NCI-H526 treated with DMSO at 0.1 percent for 48 hours (cell line): ENCODE measurements at regions not wholly inside any gene's neighbourhood (a gene's known extent, or its start where the extent isn't known, plus 50 kb on each side); places are given as distances from the start of the nearest gene placed in this dataset.

ENCODE experiments used
- DNase-seq: peaks from one replicate; lab custom pipeline; 2025; lab: John Stamatoyannopoulos, UW

DNA sequence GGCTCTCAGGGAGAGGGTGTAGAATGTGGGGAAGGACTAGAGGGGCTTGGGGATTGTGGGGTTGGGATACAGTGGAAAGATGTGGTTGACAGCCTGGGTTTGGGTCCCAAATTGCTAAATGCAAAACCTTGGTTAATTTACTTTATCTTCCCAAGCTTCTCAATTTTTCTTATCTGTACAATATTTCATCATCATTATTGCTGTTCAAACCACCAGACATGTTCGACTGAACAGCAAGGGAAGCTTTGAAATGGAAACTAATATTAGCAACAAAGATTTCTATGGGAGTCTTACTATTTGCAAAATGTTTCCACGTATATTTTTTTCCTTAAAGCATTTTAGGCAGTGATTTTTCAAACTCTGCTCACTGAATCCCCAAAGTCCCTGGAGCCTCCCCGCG, 67.0 kb upstream of the KAZN start:
- DNase-seq: no peak

DNA sequence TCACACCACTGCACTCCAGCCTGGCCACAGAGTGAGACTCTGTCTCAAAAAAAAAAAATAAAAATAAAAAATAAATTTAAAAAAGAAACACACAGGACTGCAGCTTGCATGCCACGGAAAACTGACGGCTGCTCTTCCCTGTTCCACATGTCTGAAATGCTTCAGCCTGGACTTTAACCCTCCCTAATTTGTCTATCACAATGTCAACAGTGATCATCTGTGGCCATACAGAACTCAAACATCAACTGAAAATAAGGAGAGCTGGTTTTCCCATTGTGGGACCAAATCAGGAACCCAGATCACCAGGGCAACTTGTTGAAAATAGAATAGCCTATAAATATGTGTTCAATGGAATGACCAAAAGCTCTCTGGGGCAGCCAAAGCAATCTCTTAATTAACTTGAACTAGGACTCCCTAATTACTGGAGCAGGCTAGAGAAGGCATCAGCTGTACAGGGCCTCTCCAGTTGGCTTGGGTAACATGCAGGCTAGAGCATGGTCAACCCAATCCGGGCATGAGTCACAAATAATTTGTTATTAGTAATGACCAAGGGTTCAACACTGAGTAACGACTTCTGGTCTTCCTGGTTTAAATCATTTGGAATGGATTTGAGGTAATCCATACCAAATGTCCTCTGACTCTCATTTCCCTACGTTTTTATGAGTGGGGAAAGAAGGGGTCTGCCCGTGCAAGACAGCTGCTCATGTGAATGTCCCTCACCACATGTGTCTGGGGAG, 62.7 kb upstream of the KAZN start:
- DNase-seq: peak; percentile 63

DNA sequence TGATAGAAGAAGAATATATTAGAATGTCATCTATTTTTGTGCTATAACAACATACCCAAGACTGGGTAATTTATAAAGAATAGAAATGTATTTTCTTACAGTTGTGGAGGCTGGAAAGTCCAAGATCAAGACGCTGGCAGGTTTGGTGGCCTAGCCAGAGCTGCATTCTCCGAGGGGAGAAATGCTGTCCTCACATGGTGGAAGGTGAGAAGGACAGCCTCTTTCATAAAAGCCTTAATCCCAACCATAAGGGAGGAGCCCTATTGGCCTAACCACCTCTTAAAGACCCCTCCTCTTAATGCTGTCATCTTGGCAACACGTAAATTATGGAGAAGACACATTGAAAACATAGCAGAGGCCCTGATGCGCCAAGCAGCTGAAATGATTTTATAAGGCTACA, 60.1 kb upstream of the KAZN start:
- no peak for DNase-seq

DNA sequence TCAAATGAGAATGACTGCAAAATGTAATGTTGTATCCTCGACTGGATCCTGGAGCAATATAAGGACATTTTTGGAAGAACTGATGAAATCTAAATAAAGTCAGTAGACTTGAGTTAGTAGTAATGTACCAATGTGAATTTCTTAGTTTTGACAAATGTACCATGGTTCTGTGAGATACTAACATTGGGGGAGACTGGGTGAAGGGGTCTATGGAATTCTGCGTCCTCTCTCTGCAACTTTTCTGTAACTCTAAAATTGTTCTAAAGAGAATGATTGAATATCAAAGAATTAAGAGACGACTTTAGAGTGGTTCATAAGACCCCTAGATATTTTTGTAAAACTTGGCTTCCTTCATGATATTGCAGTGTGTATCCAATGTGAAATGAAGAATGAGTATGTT, 59.2 kb upstream of the KAZN start:
- DNase-seq: no peak

DNA sequence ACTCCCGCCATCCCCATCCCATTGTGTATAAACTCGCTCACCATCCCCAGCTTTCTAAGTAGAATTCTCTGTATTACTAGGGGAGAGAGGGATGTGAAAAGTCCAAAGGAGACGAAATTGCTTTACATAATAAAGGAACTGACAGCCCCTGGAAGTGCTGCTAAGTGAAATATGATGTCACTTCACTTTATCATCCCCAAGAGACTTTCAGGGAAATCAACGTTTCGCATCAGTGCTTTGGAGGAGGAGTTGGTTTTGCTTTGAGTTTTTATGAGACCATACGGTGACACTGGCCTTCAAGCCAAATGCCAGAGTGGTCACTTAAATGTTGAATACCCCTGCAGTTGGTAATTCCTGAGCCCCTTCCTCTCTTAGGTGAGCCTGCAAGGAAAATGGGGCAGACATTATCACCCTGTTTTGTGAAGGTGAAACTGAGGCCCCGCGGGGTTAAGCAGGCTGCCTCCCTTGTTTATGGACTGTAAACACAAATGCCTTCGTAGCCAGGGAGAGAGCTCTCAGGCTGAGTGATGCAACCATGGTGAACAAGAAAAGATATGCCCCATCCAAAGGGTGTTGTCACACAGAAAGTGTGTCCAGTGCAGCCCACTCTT, 58.4 kb upstream of the KAZN start:
- peak; percentile 86 for DNase-seq

DNA sequence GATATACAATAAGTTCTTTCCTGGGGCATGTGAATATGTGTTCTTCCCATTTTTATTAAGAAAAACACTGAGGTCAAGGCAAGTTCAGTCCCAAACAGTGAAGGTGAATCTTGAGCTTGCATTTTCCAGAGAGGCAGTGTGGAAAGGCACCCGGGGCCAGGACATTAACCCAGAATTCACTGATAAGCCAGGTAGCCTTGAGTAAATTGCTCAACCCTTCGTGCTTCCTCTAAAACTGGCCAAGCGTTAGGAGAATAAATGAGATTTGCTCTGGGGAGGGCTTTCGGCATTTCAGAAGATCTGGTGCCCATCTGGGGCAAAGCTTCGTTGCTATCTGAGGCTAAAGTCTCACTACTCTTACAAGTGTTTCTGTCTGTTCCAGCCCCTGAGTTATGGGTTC, 57.1 kb upstream of the KAZN start:
- DNase-seq: no peak

DNA sequence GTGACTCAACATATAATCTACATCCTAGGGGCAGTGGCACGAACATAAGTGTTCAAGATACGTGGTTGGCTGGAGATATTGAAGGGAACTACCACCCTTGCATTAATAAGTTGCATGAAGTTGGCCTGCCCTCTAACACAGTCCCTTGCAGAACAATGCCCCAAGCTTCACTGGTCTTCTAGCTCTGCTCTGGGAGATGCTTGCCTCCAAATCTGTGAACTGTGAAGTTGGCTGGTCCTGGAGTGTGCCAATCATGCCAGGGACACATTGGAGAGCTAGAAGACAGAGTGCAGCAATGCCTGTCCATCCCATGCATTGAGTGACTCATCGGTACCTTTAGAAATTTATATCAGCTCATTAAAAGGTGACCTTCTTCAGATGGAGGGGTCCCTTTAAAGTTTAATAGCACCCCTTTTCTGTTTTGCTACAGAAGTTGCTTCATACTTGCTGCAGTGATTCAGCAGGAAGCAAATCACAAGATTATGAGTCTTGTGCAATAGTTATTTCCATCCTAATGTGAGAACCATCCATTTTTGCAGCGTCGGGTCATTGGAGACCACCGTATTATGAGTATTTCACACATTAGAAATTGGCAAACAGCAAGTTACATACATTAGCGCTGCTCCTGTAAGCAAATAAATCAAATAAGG, 55.2 kb upstream of the KAZN start:
- no peak for DNase-seq

DNA sequence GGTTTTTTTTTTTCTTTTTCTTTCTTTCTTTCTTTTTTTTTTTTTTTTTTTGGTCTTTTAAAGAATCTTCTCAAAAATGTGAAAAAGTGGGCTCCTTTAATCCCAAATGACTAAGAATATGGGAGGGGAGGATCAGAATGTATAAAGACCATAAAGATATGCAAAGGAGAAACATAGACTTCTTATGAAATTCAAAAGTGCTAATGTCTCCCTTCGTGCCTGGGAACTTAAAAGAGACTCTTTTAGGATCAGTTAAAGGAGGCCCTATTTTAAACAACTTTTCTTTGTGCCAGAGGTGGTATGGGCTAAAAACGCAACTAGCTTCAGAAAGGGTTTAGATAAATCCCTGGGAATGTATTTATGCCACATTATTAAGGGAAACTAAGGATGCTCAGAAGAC, 54.2 kb upstream of the KAZN start:
- DNase-seq: no peak

DNA sequence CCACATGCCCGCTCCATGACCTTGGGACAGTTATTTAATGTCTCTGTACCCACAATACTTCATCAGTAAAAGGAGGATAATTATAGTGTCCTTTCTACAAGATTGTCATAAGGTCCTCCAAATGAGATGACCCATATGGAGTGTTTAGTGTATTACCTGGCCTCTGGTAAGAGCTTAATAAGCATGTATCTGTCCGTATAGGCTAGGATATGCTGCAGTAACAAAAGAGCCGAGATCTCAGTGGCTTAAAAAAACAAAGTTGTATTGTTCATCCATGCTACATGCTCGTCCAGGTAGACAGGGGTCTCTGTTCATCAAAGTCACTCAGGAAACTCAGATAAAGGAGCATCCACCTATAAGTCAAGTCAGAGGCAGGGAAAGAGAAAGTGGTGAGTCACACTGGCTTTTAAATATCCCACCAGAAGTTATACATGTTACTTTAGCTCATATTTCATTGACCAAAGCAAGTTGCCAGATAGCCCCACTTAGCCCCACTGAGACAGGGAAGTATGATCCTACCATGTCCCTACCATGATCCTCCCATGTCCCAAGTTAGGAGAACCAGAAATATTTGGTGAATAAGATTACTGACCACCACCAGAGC, 53.0 kb upstream of the KAZN start:
- DNase-seq: no peak

DNA sequence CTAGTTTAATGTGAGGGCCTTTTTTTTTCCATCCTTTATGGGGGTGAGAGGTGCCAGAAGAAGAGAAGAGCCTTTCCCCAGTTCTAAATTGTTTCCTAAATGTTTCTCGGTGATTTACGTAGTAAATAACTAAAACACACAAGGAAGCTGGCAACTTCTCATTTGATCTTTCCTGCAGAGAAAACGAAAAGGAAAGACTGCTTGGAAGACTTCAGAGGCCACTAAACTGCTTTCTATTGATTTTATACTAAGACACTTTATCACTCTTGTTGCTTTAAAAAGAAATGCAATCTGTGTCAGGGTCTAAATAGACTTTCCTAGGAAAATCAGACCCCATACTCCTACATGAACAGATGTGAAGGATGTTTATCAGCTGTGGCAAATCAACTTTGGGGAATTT, 52.1 kb upstream of the KAZN start:
- DNase-seq: no peak
